ENCODE measurements at regions not wholly inside any gene's neighbourhood (a gene's known extent, or its start where the extent isn't known, plus 50 kb on each side); places are given as distances from the start of the nearest gene placed in this dataset.

- TF ChIP-seq, protein P1, sequence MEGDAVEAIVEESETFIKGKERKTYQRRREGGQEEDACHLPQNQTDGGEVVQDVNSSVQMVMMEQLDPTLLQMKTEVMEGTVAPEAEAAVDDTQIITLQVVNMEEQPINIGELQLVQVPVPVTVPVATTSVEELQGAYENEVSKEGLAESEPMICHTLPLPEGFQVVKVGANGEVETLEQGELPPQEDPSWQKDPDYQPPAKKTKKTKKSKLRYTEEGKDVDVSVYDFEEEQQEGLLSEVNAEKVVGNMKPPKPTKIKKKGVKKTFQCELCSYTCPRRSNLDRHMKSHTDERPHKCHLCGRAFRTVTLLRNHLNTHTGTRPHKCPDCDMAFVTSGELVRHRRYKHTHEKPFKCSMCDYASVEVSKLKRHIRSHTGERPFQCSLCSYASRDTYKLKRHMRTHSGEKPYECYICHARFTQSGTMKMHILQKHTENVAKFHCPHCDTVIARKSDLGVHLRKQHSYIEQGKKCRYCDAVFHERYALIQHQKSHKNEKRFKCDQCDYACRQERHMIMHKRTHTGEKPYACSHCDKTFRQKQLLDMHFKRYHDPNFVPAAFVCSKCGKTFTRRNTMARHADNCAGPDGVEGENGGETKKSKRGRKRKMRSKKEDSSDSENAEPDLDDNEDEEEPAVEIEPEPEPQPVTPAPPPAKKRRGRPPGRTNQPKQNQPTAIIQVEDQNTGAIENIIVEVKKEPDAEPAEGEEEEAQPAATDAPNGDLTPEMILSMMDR (conservative IDR thresholded peaks at IDR 0.05): no peak
- TF ChIP-seq ZFX (IDR thresholded peaks at IDR 0.05): no peak
Measured at GRCh38 chr9:81411961-81412360, 277.4 kb downstream of the TLE1 start.

Measured in C4-2B (cell line).